Endothelial cell of umbilical vein (primary cell): ENCODE measurements at regions not wholly inside any gene's neighbourhood (a gene's known extent, or its start where the extent isn't known, plus 50 kb on each side); places are given as distances from the start of the nearest gene placed in this dataset.
A peak's percentile ranks its signal among the peaks of the same experiment; 100 is the strongest.

ENCODE experiments used
- BruUV-seq: library from RNA; stranded (reverse); fragments of 400-500 nt; replicated peaks from 2 replicates; lab custom pipeline; 2021; lab: Mats Ljungman, UMichigan
- CTCF ChIA-PET: fragments of 300-600, 350-600 bp; sonication (Branson Sonifier 250); formaldehyde crosslinking; loops from one replicate; lab custom pipeline; 2021; ENCODE audit warnings: antibody characterized with exemption, inconsistent platforms; lab: Charles Lee
- POLR2A ChIA-PET: fragments of 300-600, 350-600 bp; sonication (Branson Sonifier 250); formaldehyde crosslinking; loops from one replicate; lab custom pipeline; 2021; ENCODE audit warnings: antibody characterized with exemption, inconsistent platforms; lab: Charles Lee
- DNase-seq: peaks from one replicate; pipeline ENCODE4 v3.0.0-alpha.2; 2011; ENCODE audit warnings: low read depth, low spot score
- FAIRE-seq: peaks from 2 replicates; lab custom pipeline; 2011; peaks lifted over from hg19 to GRCh38; lab: Jason Lieb, UNC
- H2AFZ ChIP-seq: 2 replicates; pipeline ENCODE4 v1.6.0; 2012; ENCODE audit warnings: low read depth, low read length, control low read depth, inconsistent platforms
- H3K27ac ChIP-seq: 2 replicates; pipeline ENCODE4 v1.5.1; 2011; ENCODE audit warnings: low read depth, mild to moderate bottlenecking, control low read depth, low read length, moderate library complexity; ENCODE audit not compliant: insufficient read depth
- H3K27me3 ChIP-seq, 2 experiments: 2 replicates each; pipeline versions ENCODE4 v1.6.0 to v1.6.1; 2011; ENCODE audit warnings: low read length in 2 of 2, mixed read lengths in 1 of 2; ENCODE audit not compliant: control insufficient read depth in 2 of 2, insufficient read depth in 2 of 2
- H3K36me3 ChIP-seq, 2 experiments: 2 replicates in 1 of 2; 3 replicates in 1 of 2; pipeline ENCODE4 v1.5.1; 2011; ENCODE audit warnings: low read length in 2 of 2, mild to moderate bottlenecking in 1 of 2, moderate library complexity in 1 of 2; ENCODE audit not compliant: control insufficient read depth in 2 of 2, insufficient read depth in 2 of 2; ENCODE audit errors: extremely low read depth in 1 of 2
- H3K4me1 ChIP-seq: 3 replicates; pipeline ENCODE4 v1.5.1; 2011; ENCODE audit warnings: mild to moderate bottlenecking, low read length; ENCODE audit not compliant: control insufficient read depth, insufficient read depth; ENCODE audit errors: extremely low read depth
- H3K4me2 ChIP-seq: 2 replicates; pipeline ENCODE4 v1.6.1; 2011; ENCODE audit warnings: low read length, control low read depth, mixed read lengths; ENCODE audit not compliant: insufficient read depth
- H3K4me3 ChIP-seq, 3 experiments: fragments of 200-600 bp in 1 of 3; sonication (generic), shearing (Covaris generic) in 1 of 3; replicated peaks in 1 of 3; 2 replicates each; pipeline ENCODE4 v1.5.1; 2011 to 2016; ENCODE audit warnings: control low read depth in 3 of 3, low read length in 3 of 3, mild to moderate bottlenecking in 2 of 3, inconsistent platforms in 1 of 3, low read depth in 1 of 3, moderate library complexity in 1 of 3; ENCODE audit not compliant: insufficient read depth in 1 of 3
- H3K79me2 ChIP-seq: 2 replicates; pipeline ENCODE4 v1.6.0; 2012; ENCODE audit warnings: low read length, inconsistent platforms; ENCODE audit not compliant: control insufficient read depth, insufficient read depth
- H3K9ac ChIP-seq: replicated peaks from 2 replicates; pipeline ENCODE3; 2011; ENCODE audit warnings: low read length, control low read depth; ENCODE audit not compliant: insufficient read depth; ENCODE audit errors: extremely low read depth
- H3K9me1 ChIP-seq: replicated peaks from 3 replicates; pipeline ENCODE4 v1.6.0; 2011; ENCODE audit warnings: mild to moderate bottlenecking, low read length; ENCODE audit not compliant: control insufficient read depth, insufficient read depth; ENCODE audit errors: extremely low read depth
- H3K9me3 ChIP-seq: replicated peaks from 2 replicates; pipeline ENCODE4 v1.5.1; 2012; ENCODE audit warnings: low read length, inconsistent platforms; ENCODE audit not compliant: control insufficient read depth, insufficient read depth
- H4K20me1 ChIP-seq: replicated peaks from 2 replicates; pipeline ENCODE3; 2011; ENCODE audit warnings: mild to moderate bottlenecking, low read length; ENCODE audit not compliant: control insufficient read depth, insufficient read depth; ENCODE audit errors: extremely low read depth
- CTCF ChIP-seq, 2 donors: IDR thresholded peaks; 1 replicate in 1 of 2; 2 replicates in 1 of 2; pipeline ENCODE4 v1.5.1; 2011; ENCODE audit warnings: low read length in 2 of 2, mild to moderate bottlenecking in 2 of 2, moderate library complexity in 2 of 2, control low read depth in 1 of 2, inconsistent platforms in 1 of 2, low read depth in 1 of 2; ENCODE audit not compliant: insufficient read depth in 1 of 2; ENCODE audit errors: extremely low read depth in 1 of 2
- EZH2 ChIP-seq: IDR thresholded peaks from 2 replicates; pipeline ENCODE4 v1.6.1; 2012; ENCODE audit warnings: borderline replicate concordance, low read depth, mild to moderate bottlenecking, moderate library complexity, low read length, inconsistent platforms; ENCODE audit not compliant: severe bottlenecking
- FOS ChIP-seq: IDR thresholded peaks from 2 replicates; pipeline ENCODE4 v1.6.1; 2011; ENCODE audit warnings: mild to moderate bottlenecking, low read length, moderate library complexity, borderline replicate concordance; ENCODE audit not compliant: insufficient read depth
- GATA2 ChIP-seq: IDR thresholded peaks from 2 replicates; pipeline ENCODE4 v1.7.0; 2011; ENCODE audit warnings: low read depth, mild to moderate bottlenecking, moderate library complexity, mixed read lengths, low read length; ENCODE audit not compliant: insufficient read length, insufficient read depth
- JUN ChIP-seq: IDR thresholded peaks from 2 replicates; pipeline ENCODE4 v1.6.1; 2011; ENCODE audit warnings: borderline replicate concordance, low read depth; ENCODE audit not compliant: insufficient read length, insufficient read depth
- MAX ChIP-seq: IDR thresholded peaks from 2 replicates; pipeline ENCODE4 v1.6.1; 2011; ENCODE audit not compliant: insufficient read depth, insufficient read length
- MYC ChIP-seq: IDR thresholded peaks from one replicate; pipeline ENCODE4 v1.6.1; 2011; ENCODE audit warnings: mild to moderate bottlenecking, low read depth, low read length
- POLR2A ChIP-seq: IDR thresholded peaks from 2 replicates; pipeline ENCODE4 v1.6.1; 2012; ENCODE audit warnings: low read depth, mild to moderate bottlenecking, control low read depth, low read length
- POLR2AphosphoS5 ChIP-seq: IDR thresholded peaks from 2 replicates; pipeline ENCODE4 v1.6.1; 2012; ENCODE audit warnings: low read depth, mild to moderate bottlenecking, control low read depth, low read length, moderate library complexity; ENCODE audit not compliant: insufficient read depth
- dilution Hi-C: fragments of 300-500 bp; cut with MboI; formaldehyde crosslinking; loops from one replicate; pipeline ENCODE4 v1.15.0; 2019; ENCODE audit warnings: low sequenced_read_pairs; ENCODE audit not compliant: extremely low pct_ligation_motif_present
- intact Hi-C: fragments of 100-400 bp; cut with micrococcal nuclease; formaldehyde crosslinking; loops from one replicate; pipeline ENCODE4 v1.10.0; 2022

GRCh38 chr6:147043994-147044477 lies 160.2 kb upstream of the STXBP5 start:
- no peaks in the 10 kb centered on the region for H3K27me3 ChIP-seq
- H3K4me3 ChIP-seq, result no peak overlapping the region
- no TSS peak for BruUV-seq
- intact Hi-C loops (no loop called here), dilution Hi-C loops (no loop called here)
- H3K9me3 ChIP-seq, result no peaks in the 10 kb centered on the region
- H3K36me3 ChIP-seq, result no peaks in the 10 kb centered on the region
- H3K9me1 ChIP-seq, result no peaks in the 10 kb centered on the region
- ChIA-PET CTCF (no interaction called here), POLR2A (no interaction called here)
- peak overlapping the region; percentile 15 for H2AFZ ChIP-seq
- no peaks in the 10 kb centered on the region for H3K4me1 ChIP-seq
- DNase-seq, result peak; percentile 18
- no peak for FAIRE-seq
- TF ChIP-seq MAX, result no peak
- no peak for TF ChIP-seq JUN
- no peak for TF ChIP-seq POLR2AphosphoS5
- TF ChIP-seq POLR2A, result no peak
- no peak for TF ChIP-seq MYC
- no peak for TF ChIP-seq GATA2
- TF ChIP-seq EZH2, result no peak
- no peak for TF ChIP-seq FOS
- TF ChIP-seq CTCF (IDR thresholded peaks at IDR 0.05; ENCODE audit: extremely low read depth in 1 of 2, insufficient read depth in 1 of 2, low read depth in 1 of 2, low read length in 2 of 2), result no peak
- no peak overlapping the region for H3K27ac ChIP-seq
- H3K4me2 ChIP-seq, result no peak overlapping the region
- no peak overlapping the region for H3K9ac ChIP-seq
- no peaks in the 10 kb centered on the region for H4K20me1 ChIP-seq
- no peaks in the 10 kb centered on the region for H3K79me2 ChIP-seq
